ENCODE measurements at regions not wholly inside any gene's neighbourhood (a gene's known extent, or its start where the extent isn't known, plus 50 kb on each side); places are given as distances from the start of the nearest gene placed in this dataset.

DNA sequence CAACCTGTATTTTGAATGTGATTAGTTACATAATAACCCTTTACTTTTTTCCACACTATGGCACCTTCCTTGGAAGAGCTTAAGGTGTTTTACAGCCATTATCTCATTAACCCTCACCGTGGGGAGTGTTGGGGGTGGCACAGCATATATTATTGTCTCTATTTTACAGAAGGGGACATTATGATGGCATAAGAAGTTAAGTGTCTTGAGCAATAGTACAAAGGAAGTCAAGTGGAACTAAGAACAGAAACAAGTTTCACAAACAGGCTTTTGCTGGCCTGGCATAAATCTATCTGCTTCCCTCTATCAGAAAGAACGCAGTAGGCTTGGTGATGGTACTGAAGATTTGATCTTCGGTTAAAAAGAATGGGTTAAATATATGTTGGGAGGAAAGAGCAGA lies 169.7 kb upstream of the OTX2 start:
- ChIA-PET CTCF (ENCODE audit: low intra/inter-chr PET ratio) (no interaction called here), POLR2A (no interaction called here)
- H3K27ac ChIP-seq (ENCODE audit: extremely low read depth, low read depth, low read length), result no peak overlapping the region
- intact Hi-C loops (cut with micrococcal nuclease), result no loop called here
- WGBS (ENCODE audit: insufficient coverage, low coverage, missing lambda C conversion rate), result 63% methylated on average over 3 of the region's 3 CpGs
- no peaks in the 10 kb centered on the region for H3K27me3 ChIP-seq (ENCODE audit: control insufficient read depth in 2 of 2, insufficient read depth in 2 of 2, low read length in 2 of 2)
- no peak for TF ChIP-seq IRF1 (CRISPR knock-in tag; IDR thresholded peaks at IDR 0.05; ENCODE audit: borderline replicate concordance)
- TF ChIP-seq, protein P1, sequence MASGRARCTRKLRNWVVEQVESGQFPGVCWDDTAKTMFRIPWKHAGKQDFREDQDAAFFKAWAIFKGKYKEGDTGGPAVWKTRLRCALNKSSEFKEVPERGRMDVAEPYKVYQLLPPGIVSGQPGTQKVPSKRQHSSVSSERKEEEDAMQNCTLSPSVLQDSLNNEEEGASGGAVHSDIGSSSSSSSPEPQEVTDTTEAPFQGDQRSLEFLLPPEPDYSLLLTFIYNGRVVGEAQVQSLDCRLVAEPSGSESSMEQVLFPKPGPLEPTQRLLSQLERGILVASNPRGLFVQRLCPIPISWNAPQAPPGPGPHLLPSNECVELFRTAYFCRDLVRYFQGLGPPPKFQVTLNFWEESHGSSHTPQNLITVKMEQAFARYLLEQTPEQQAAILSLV (tag; IDR thresholded peaks at IDR 0.05), result no peak
- no peak for TF ChIP-seq HNRNPL (IDR thresholded peaks at IDR 0.05; ENCODE audit: low read depth, low read length)
- H3K36me3 ChIP-seq (ENCODE audit: control insufficient read depth, insufficient read depth, low read length), result no peaks in the 10 kb centered on the region
- FAIRE-seq (no peak), DNase-seq (ENCODE audit: extremely low read depth in 1 of 4, low spot score in 3 of 4) (no peak), ATAC-seq (no peak)
- H3K9ac ChIP-seq (ENCODE audit: insufficient read depth in 1 of 2, low read depth in 2 of 2, low read length in 2 of 2), result no peak overlapping the region
- no peak overlapping the region for H3K4me2 ChIP-seq (ENCODE audit: insufficient read depth, low read length)
- no peaks in the 10 kb centered on the region for H3K4me1 ChIP-seq (replicated peaks in 1 of 2; ENCODE audit: control insufficient read depth in 2 of 2, insufficient read depth in 2 of 2, low read length in 2 of 2)
- no TSS peak for BruUV-seq (replicated peaks)
- no peaks in the 10 kb centered on the region for H4K20me1 ChIP-seq (replicated peaks; ENCODE audit: control insufficient read depth, insufficient read depth, low read length)
- 0 out of 2 replicates have a peak, but pooled peaks cover 2% of the 10 kb centered on the region for H3K9me3 ChIP-seq (replicated peaks; ENCODE audit: control insufficient read depth, insufficient read depth, low read depth, low read length)
- no peak overlapping the region for H2AFZ ChIP-seq (ENCODE audit: low read depth, low read length)
- peaks cover 11% of the 10 kb centered on the region for H3K79me2 ChIP-seq (ENCODE audit: control insufficient read depth, insufficient read depth, low read length)
- in situ Hi-C loops (cut with MboI), result no loop called here
- no peak overlapping the region for H3K4me3 ChIP-seq
- H3K9me1 ChIP-seq (ENCODE audit: control insufficient read depth, insufficient read depth, low read length), result peaks cover 3% of the 10 kb centered on the region

- ATAC-seq, result no peak
- no peaks in the 10 kb centered on the region for H3K9me1 ChIP-seq (ENCODE audit: control insufficient read depth, insufficient read depth, low read length)
- H2AFZ ChIP-seq (ENCODE audit: low read depth, low read length), result no peak overlapping the region
- no peaks in the 10 kb centered on the region for H3K79me2 ChIP-seq (ENCODE audit: control insufficient read depth, insufficient read depth, low read length)
- no peak overlapping the region for H3K4me2 ChIP-seq (ENCODE audit: insufficient read depth, low read length)
- no peaks in the 10 kb centered on the region for H3K4me1 ChIP-seq (replicated peaks in 1 of 2; ENCODE audit: control insufficient read depth in 2 of 2, insufficient read depth in 2 of 2, low read length in 2 of 2)
- H3K9me3 ChIP-seq (replicated peaks; ENCODE audit: control insufficient read depth, insufficient read depth, low read depth, low read length), result peaks cover 2% of the 10 kb centered on the region; the same call in 1 of the 2 replicates
- no peaks in the 10 kb centered on the region for H4K20me1 ChIP-seq (replicated peaks; ENCODE audit: control insufficient read depth, insufficient read depth, low read length)
- H3K4me3 ChIP-seq, result no peak overlapping the region
- CTCF ChIA-PET (ENCODE audit: low intra/inter-chr PET ratio), result no interaction called here
- WGBS (ENCODE audit: insufficient coverage, low coverage, missing lambda C conversion rate), result no CpG with 5 or more reads among the region's 2 CpGs
- no peak overlapping the region for H3K9ac ChIP-seq (ENCODE audit: insufficient read depth in 1 of 2, low read depth in 2 of 2, low read length in 2 of 2)
- intact Hi-C loops (cut with micrococcal nuclease) (no loop called here), in situ Hi-C loops (cut with MboI) (no loop called here)
- no peak for DNase-seq (ENCODE audit: extremely low read depth in 1 of 4, low spot score in 3 of 4)
- no peaks in the 10 kb centered on the region for H3K27me3 ChIP-seq (ENCODE audit: control insufficient read depth in 2 of 2, insufficient read depth in 2 of 2, low read length in 2 of 2)
- POLR2A ChIA-PET, result no interaction called here
- BruUV-seq (replicated peaks), result no TSS peak
- no peak overlapping the region for H3K27ac ChIP-seq (ENCODE audit: extremely low read depth, low read depth, low read length)
- FAIRE-seq, result no peak
- no peaks in the 10 kb centered on the region for H3K36me3 ChIP-seq (ENCODE audit: control insufficient read depth, insufficient read depth, low read length)
- TF ChIP-seq, protein P2, sequence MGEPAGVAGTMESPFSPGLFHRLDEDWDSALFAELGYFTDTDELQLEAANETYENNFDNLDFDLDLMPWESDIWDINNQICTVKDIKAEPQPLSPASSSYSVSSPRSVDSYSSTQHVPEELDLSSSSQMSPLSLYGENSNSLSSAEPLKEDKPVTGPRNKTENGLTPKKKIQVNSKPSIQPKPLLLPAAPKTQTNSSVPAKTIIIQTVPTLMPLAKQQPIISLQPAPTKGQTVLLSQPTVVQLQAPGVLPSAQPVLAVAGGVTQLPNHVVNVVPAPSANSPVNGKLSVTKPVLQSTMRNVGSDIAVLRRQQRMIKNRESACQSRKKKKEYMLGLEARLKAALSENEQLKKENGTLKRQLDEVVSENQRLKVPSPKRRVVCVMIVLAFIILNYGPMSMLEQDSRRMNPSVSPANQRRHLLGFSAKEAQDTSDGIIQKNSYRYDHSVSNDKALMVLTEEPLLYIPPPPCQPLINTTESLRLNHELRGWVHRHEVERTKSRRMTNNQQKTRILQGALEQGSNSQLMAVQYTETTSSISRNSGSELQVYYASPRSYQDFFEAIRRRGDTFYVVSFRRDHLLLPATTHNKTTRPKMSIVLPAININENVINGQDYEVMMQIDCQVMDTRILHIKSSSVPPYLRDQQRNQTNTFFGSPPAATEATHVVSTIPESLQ (CRISPR knock-in tag; IDR thresholded peaks at IDR 0.05), result no peak
- TF ChIP-seq ZSCAN29 (IDR thresholded peaks at IDR 0.05) (no peak), RHOXF2B (CRISPR knock-in tag; conservative IDR thresholded peaks at IDR 0.05) (no peak), SPI1 (IDR thresholded peaks at IDR 0.05; ENCODE audit: borderline replicate concordance, low read depth, low read length) (no peak), TEAD2 (tag; IDR thresholded peaks at IDR 0.05) (no peak), SRF (CRISPR knock-in tag; IDR thresholded peaks at IDR 0.05) (no peak), NR2C1 (IDR thresholded peaks at IDR 0.05) (no peak), NR2C1 (tag; IDR thresholded peaks at IDR 0.05) (no peak), HOMEZ (CRISPR knock-in tag; IDR thresholded peaks at IDR 0.05) (no peak), MED1 (CRISPR knock-in tag; IDR thresholded peaks at IDR 0.05; ENCODE audit: borderline replicate concordance) (no peak)
These were observed 165.9 kb upstream of the OTX2 start for GRCh38 chr14:56976211-56976610.

All from K562 (cell line).